ENCODE measurements at regions not wholly inside any gene's neighbourhood (a gene's known extent, or its start where the extent isn't known, plus 50 kb on each side); places are given as distances from the start of the nearest gene placed in this dataset.

- peaks cover 17% of the 10 kb centered on the region for H3K4me1 ChIP-seq
- no peaks in the 10 kb centered on the region for H3K36me3 ChIP-seq (ENCODE audit: insufficient read depth in 1 of 2, low read depth in 1 of 2)
- TF ChIP-seq CTCF (IDR thresholded peaks at IDR 0.05): no peak
- DNase-seq (no peak), ATAC-seq (no peak)
- H3K4me3 ChIP-seq: no peak overlapping the region
- no peaks in the 10 kb centered on the region for H3K27me3 ChIP-seq (ENCODE audit: insufficient read depth in 3 of 3, low read length in 2 of 3)
- no peak overlapping the region for H3K27ac ChIP-seq
- intact Hi-C loops (cut with DNase I): loop anchor here in 1 of 2 donors (10.0 kb wide), 1 partner anchor 147 kb away; no protein-coding TSS in a partner anchor
- WGBS, 3 donors: 77 to 92% (median 87%) methylated on average over 3 of the region's 3 CpGs
- no peaks in the 10 kb centered on the region for H3K9me3 ChIP-seq
Measured at GRCh38 chr4:100588076-100588475, 70.3 kb upstream of the EMCN start.

GRCh38 chr4:100582146-100582545 is 64.3 kb upstream of the EMCN start:
- DNase-seq (peak; percentile 13 to 43), ATAC-seq (peak; percentile 91 to 94 (median 91))
- Histone ChIP-seq H3K27me3 (ENCODE audit: insufficient read depth in 3 of 3, low read length in 2 of 3) (no peaks in the 10 kb centered on the region), H3K4me3 (peak overlapping the region; percentile 21), H3K4me1 (peaks cover 8% of the 10 kb centered on the region), H3K9me3 (no peaks in the 10 kb centered on the region), H3K36me3 (ENCODE audit: insufficient read depth in 1 of 2, low read depth in 1 of 2) (no peaks in the 10 kb centered on the region), H3K27ac (peak overlapping the region; percentile 89)
- WGBS, 3 donors: 16 to 41% (median 26%) methylated on average over 2 of the region's 2 CpGs
- TF ChIP-seq CTCF (IDR thresholded peaks at IDR 0.05): no peak
- intact Hi-C loops (cut with DNase I): loop anchor here in 1 of 2 donors (10.0 kb wide), 1 partner anchor 153 kb away; no protein-coding TSS in a partner anchor

- DNase-seq (peak; percentile 20 to 58), ATAC-seq (peak; percentile 96 to 99 (median 98))
- 23 to 36% (median 24%) methylated on average over 2 of the region's 2 CpGs for WGBS, 3 donors
- Histone ChIP-seq H3K36me3 (ENCODE audit: insufficient read depth in 1 of 2, low read depth in 1 of 2) (no peaks in the 10 kb centered on the region), H3K4me1 (peaks cover 8% of the 10 kb centered on the region), H3K4me3 (no peak overlapping the region), H3K27me3 (ENCODE audit: insufficient read depth in 3 of 3, low read length in 2 of 3) (no peaks in the 10 kb centered on the region), H3K27ac (peak overlapping the region; percentile 89), H3K9me3 (no peaks in the 10 kb centered on the region)
- intact Hi-C loops (cut with DNase I): loop anchor here in 1 of 2 donors (10.0 kb wide), 1 partner anchor 153 kb away; no protein-coding TSS in a partner anchor
- TF ChIP-seq CTCF (IDR thresholded peaks at IDR 0.05): no peak
Measured at GRCh38 chr4:100581337-100581736, 63.5 kb upstream of the EMCN start.

- intact Hi-C loops (cut with DNase I): no loop called here
- H3K27me3 ChIP-seq (ENCODE audit: insufficient read depth in 3 of 3, low read length in 2 of 3): no peaks in the 10 kb centered on the region
- no peak for DNase-seq
- H3K27ac ChIP-seq: no peak overlapping the region
- peaks cover 3% of the 10 kb centered on the region for H3K4me1 ChIP-seq
- no peaks in the 10 kb centered on the region for H3K9me3 ChIP-seq
- no peak overlapping the region for H3K4me3 ChIP-seq
- no peaks in the 10 kb centered on the region for H3K36me3 ChIP-seq (ENCODE audit: insufficient read depth in 1 of 2, low read depth in 1 of 2)
- WGBS, 3 donors: 93 to 96% (median 95%) methylated on average over 3 of the region's 3 CpGs
- ATAC-seq: no peak
- TF ChIP-seq CTCF (IDR thresholded peaks at IDR 0.05): no peak
Measured at GRCh38 chr4:100576570-100576969, 58.7 kb upstream of the EMCN start.

- Histone ChIP-seq H3K9me3 (no peaks in the 10 kb centered on the region), H3K4me1 (no peaks in the 10 kb centered on the region), H3K27me3 (ENCODE audit: insufficient read depth in 3 of 3, low read length in 2 of 3) (no peaks in the 10 kb centered on the region), H3K27ac (no peak overlapping the region), H3K36me3 (ENCODE audit: insufficient read depth in 1 of 2, low read depth in 1 of 2) (no peaks in the 10 kb centered on the region), H3K4me3 (no peak overlapping the region)
- TF ChIP-seq CTCF (IDR thresholded peaks at IDR 0.05): no peak
- intact Hi-C loops (cut with DNase I): no loop called here
- ATAC-seq (no peak), DNase-seq (no peak)
- WGBS, 3 donors: 93 to 98% (median 97%) methylated on average over 2 of the region's 2 CpGs
Measured at GRCh38 chr4:100574607-100575006, 56.8 kb upstream of the EMCN start.

Data from psoas muscle (tissue), 7 donors.